ENCODE measurements at regions not wholly inside any gene's neighbourhood (a gene's known extent, or its start where the extent isn't known, plus 50 kb on each side); places are given as distances from the start of the nearest gene placed in this dataset.
"Not testable (repeated sequence)": the region's sequence is repeated elsewhere in the genome, so short reads cannot be mapped to it uniquely, and the experiment has no call there.

- Histone ChIP-seq H4K8ac (ENCODE audit: low read depth, low read length) (no peak overlapping the region), H3K4me2 (ENCODE audit: low read length) (no peak overlapping the region), H3K4ac (ENCODE audit: low read depth, low read length) (no peak overlapping the region), H3K23ac (ENCODE audit: low read length) (no peak overlapping the region), H2AFZ (ENCODE audit: insufficient read depth, low read length, poor library complexity) (peak overlapping the region; percentile 50), H3K4me3 (ENCODE audit: low read depth, low read length) (no peak overlapping the region), H3K79me1 (ENCODE audit: low read length) (peaks cover 7% of the 10 kb centered on the region), H3K27me3 (ENCODE audit: insufficient read depth, low read length) (no peaks in the 10 kb centered on the region), H3K36me3 (ENCODE audit: control insufficient read depth in 1 of 2, insufficient read depth in 2 of 2, low read length in 2 of 2) (no peaks in the 10 kb centered on the region), H3K79me2 (ENCODE audit: control insufficient read depth, insufficient read depth, low read length, poor library complexity) (no peaks in the 10 kb centered on the region), H3K9me3 (ENCODE audit: insufficient read depth, low read depth, low read length) (no peaks in the 10 kb centered on the region), H2AK5ac (ENCODE audit: low read length) (peak overlapping the region; percentile 86), H3K14ac (ENCODE audit: low read length) (peak overlapping the region; percentile 66), H3K27ac (ENCODE audit: low read depth, low read length) (no peak overlapping the region), H3K9ac (ENCODE audit: low read length) (no peak overlapping the region), H3K18ac (ENCODE audit: low read length) (peak overlapping the region; percentile 47), H2BK12ac (ENCODE audit: low read length) (peak overlapping the region; percentile 93), H2BK120ac (ENCODE audit: insufficient read depth, low read length, poor library complexity) (peak overlapping the region; percentile 47), H3K4me1 (ENCODE audit: control insufficient read depth in 1 of 2, insufficient read depth in 2 of 2, low read length in 2 of 2) (peaks cover 2 to 3% of the 10 kb centered on the region in 2 experiments), H2BK5ac (ENCODE audit: low read depth, low read length, poor library complexity) (peak overlapping the region; percentile 35), H4K12ac (ENCODE audit: low read depth, low read length) (no peak overlapping the region), H4K91ac (ENCODE audit: low read depth, low read length) (peak overlapping the region; percentile 52)
- WGBS (ENCODE audit: extremely low coverage, insufficient coverage, insufficient read length), result no CpG with 5 or more reads among the region's 4 CpGs
- no peak for DNase-seq
These were observed 76.9 kb upstream of the EED start for GRCh38 chr11:86167499-86168164.

DNA sequence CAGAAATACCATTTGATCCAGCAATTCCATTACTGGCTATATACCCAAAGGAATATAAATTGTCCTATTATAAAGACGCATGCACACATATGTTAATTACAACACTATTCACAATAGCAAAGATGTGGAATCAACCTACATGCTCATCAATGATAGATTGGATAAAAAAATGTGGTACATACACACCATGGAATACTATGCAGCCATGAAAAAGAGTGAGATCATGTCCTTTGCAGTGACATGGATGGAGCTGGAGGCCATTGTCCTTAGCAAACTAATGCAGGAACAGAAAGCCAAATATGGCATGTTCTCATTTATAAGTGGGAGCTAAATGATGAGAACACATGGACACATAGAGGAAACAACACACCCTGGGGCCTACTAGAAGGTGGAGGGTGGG lies 78.3 kb upstream of the EED start:
- not testable (repeated sequence) for H4K12ac ChIP-seq (ENCODE audit: low read depth, low read length); H3K18ac ChIP-seq (ENCODE audit: low read length); H3K9me3 ChIP-seq (ENCODE audit: insufficient read depth, low read depth, low read length); H2AK5ac ChIP-seq (ENCODE audit: low read length); H3K36me3 ChIP-seq (ENCODE audit: control insufficient read depth in 1 of 2, insufficient read depth in 2 of 2, low read length in 2 of 2); H3K14ac ChIP-seq (ENCODE audit: low read length); H3K27ac ChIP-seq (ENCODE audit: low read depth, low read length); H3K79me2 ChIP-seq (ENCODE audit: control insufficient read depth, insufficient read depth, low read length, poor library complexity); H2BK12ac ChIP-seq (ENCODE audit: low read length); DNase-seq; H4K91ac ChIP-seq (ENCODE audit: low read depth, low read length); H2AFZ ChIP-seq (ENCODE audit: insufficient read depth, low read length, poor library complexity); H3K4me3 ChIP-seq (ENCODE audit: low read depth, low read length); H2BK5ac ChIP-seq (ENCODE audit: low read depth, low read length, poor library complexity); H3K23ac ChIP-seq (ENCODE audit: low read length); H2BK120ac ChIP-seq (ENCODE audit: insufficient read depth, low read length, poor library complexity); H3K9ac ChIP-seq (ENCODE audit: low read length); H4K8ac ChIP-seq (ENCODE audit: low read depth, low read length); H3K4me2 ChIP-seq (ENCODE audit: low read length); H3K27me3 ChIP-seq (ENCODE audit: insufficient read depth, low read length); H3K4ac ChIP-seq (ENCODE audit: low read depth, low read length)
- H3K4me1 ChIP-seq (ENCODE audit: control insufficient read depth in 1 of 2, insufficient read depth in 2 of 2, low read length in 2 of 2), result peaks cover 10 to 11% of the 10 kb centered on the region in 2 experiments
- peaks cover 12% of the 10 kb centered on the region for H3K79me1 ChIP-seq (ENCODE audit: low read length)
- no CpG with 5 or more reads among the region's 1 CpG for WGBS (ENCODE audit: extremely low coverage, insufficient coverage, insufficient read length)

- Histone ChIP-seq H2BK12ac (ENCODE audit: low read length) (no peak overlapping the region), H3K79me1 (ENCODE audit: low read length) (peaks cover 18% of the 10 kb centered on the region), H3K36me3 (ENCODE audit: control insufficient read depth in 1 of 2, insufficient read depth in 2 of 2, low read length in 2 of 2) (no peaks in the 10 kb centered on the region), H4K91ac (ENCODE audit: low read depth, low read length) (no peak overlapping the region), H2AFZ (ENCODE audit: insufficient read depth, low read length, poor library complexity) (no peak overlapping the region), H3K4me1 (ENCODE audit: control insufficient read depth in 1 of 2, insufficient read depth in 2 of 2, low read length in 2 of 2) (peaks cover 16 to 20% of the 10 kb centered on the region in 2 experiments), H3K27me3 (ENCODE audit: insufficient read depth, low read length) (no peaks in the 10 kb centered on the region), H3K4me3 (ENCODE audit: low read depth, low read length) (no peak overlapping the region), H2BK5ac (ENCODE audit: low read depth, low read length, poor library complexity) (no peak overlapping the region), H4K12ac (ENCODE audit: low read depth, low read length) (no peak overlapping the region), H2BK120ac (ENCODE audit: insufficient read depth, low read length, poor library complexity) (no peak overlapping the region), H3K9ac (ENCODE audit: low read length) (no peak overlapping the region), H3K27ac (ENCODE audit: low read depth, low read length) (no peak overlapping the region), H3K18ac (ENCODE audit: low read length) (no peak overlapping the region), H3K4ac (ENCODE audit: low read depth, low read length) (no peak overlapping the region), H3K79me2 (ENCODE audit: control insufficient read depth, insufficient read depth, low read length, poor library complexity) (peaks cover 2% of the 10 kb centered on the region), H3K4me2 (ENCODE audit: low read length) (no peak overlapping the region), H3K23ac (ENCODE audit: low read length) (no peak overlapping the region), H4K8ac (ENCODE audit: low read depth, low read length) (no peak overlapping the region), H2AK5ac (ENCODE audit: low read length) (no peak overlapping the region), H3K9me3 (ENCODE audit: insufficient read depth, low read depth, low read length) (no peaks in the 10 kb centered on the region), H3K14ac (ENCODE audit: low read length) (no peak overlapping the region)
- no CpG with 5 or more reads among the region's 2 CpGs for WGBS (ENCODE audit: extremely low coverage, insufficient coverage, insufficient read length)
- DNase-seq, result no peak
These were observed 80.4 kb upstream of the EED start for GRCh38 chr11:86164106-86164505.

GRCh38 chr11:86163221-86163876 lies 81.2 kb upstream of the EED start:
- WGBS (ENCODE audit: extremely low coverage, insufficient coverage, insufficient read length), result no CpG with 5 or more reads among the region's 6 CpGs
- not testable (repeated sequence) for H3K14ac ChIP-seq (ENCODE audit: low read length)

More at GRCh38 chr11:86163221-86163876, 81.2 kb upstream of the EED start:
- H4K12ac ChIP-seq (ENCODE audit: low read depth, low read length); H3K36me3 ChIP-seq (ENCODE audit: control insufficient read depth in 1 of 2, insufficient read depth in 2 of 2, low read length in 2 of 2); H3K9me3 ChIP-seq (ENCODE audit: insufficient read depth, low read depth, low read length); H4K8ac ChIP-seq (ENCODE audit: low read depth, low read length); H3K18ac ChIP-seq (ENCODE audit: low read length); H3K23ac ChIP-seq (ENCODE audit: low read length); H3K27ac ChIP-seq (ENCODE audit: low read depth, low read length); H3K4me3 ChIP-seq (ENCODE audit: low read depth, low read length); H3K9ac ChIP-seq (ENCODE audit: low read length); H3K79me2 ChIP-seq (ENCODE audit: control insufficient read depth, insufficient read depth, low read length, poor library complexity); H3K27me3 ChIP-seq (ENCODE audit: insufficient read depth, low read length); H3K4ac ChIP-seq (ENCODE audit: low read depth, low read length); H2AFZ ChIP-seq (ENCODE audit: insufficient read depth, low read length, poor library complexity); H3K4me2 ChIP-seq (ENCODE audit: low read length); H2AK5ac ChIP-seq (ENCODE audit: low read length): not testable (repeated sequence)
- peak; percentile 46 to 91 for DNase-seq
- Histone ChIP-seq H2BK12ac (ENCODE audit: low read length) (peak overlapping the region; percentile 67), H3K79me1 (ENCODE audit: low read length) (peaks cover 18% of the 10 kb centered on the region), H4K91ac (ENCODE audit: low read depth, low read length) (peak overlapping the region; percentile 45), H2BK120ac (ENCODE audit: insufficient read depth, low read length, poor library complexity) (peak overlapping the region; percentile 26), H2BK5ac (ENCODE audit: low read depth, low read length, poor library complexity) (peak overlapping the region; percentile 27), H3K4me1 (ENCODE audit: control insufficient read depth in 1 of 2, insufficient read depth in 2 of 2, low read length in 2 of 2) (peaks cover 16 to 20% of the 10 kb centered on the region in 2 experiments)

Measured in trophoblast cell (in vitro differentiated cells and primary cell).